Mesendoderm (in vitro differentiated cells): ENCODE measurements at regions not wholly inside any gene's neighbourhood (a gene's known extent, or its start where the extent isn't known, plus 50 kb on each side); places are given as distances from the start of the nearest gene placed in this dataset.
"Not testable (repeated sequence)": the region's sequence is repeated elsewhere in the genome, so short reads cannot be mapped to it uniquely, and the experiment has no call there.

Experiments used
- DNase-seq: peaks from one replicate; pipeline ENCODE4 v3.0.0; 2013
- H2AK5ac ChIP-seq: 2 replicates; pipeline ENCODE4 v1.6.1; 2013; ENCODE audit warnings: low read length, inconsistent platforms
- H2BK120ac ChIP-seq: 2 replicates; pipeline ENCODE4 v1.6.1; 2013; ENCODE audit warnings: low read depth, mild to moderate bottlenecking, low read length, moderate library complexity, mixed read lengths
- H2BK15ac ChIP-seq: replicated peaks from 2 replicates; pipeline ENCODE4 v1.6.1; 2013; ENCODE audit warnings: low read depth, mild to moderate bottlenecking, moderate library complexity
- H2BK5ac ChIP-seq: 2 replicates; pipeline ENCODE4 v1.6.1; 2013; ENCODE audit warnings: low read length, inconsistent platforms
- H3K18ac ChIP-seq: 2 replicates; pipeline ENCODE4 v1.6.1; 2013; ENCODE audit warnings: mild to moderate bottlenecking, low read length, mixed read lengths
- H3K23ac ChIP-seq: one replicate; pipeline ENCODE4 v1.6.1; 2013; ENCODE audit warnings: low read length
- H3K27ac ChIP-seq: 2 replicates; pipeline ENCODE4 v1.5.1; 2013; ENCODE audit warnings: low read depth, mild to moderate bottlenecking, inconsistent platforms, low read length, moderate library complexity
- H3K27me3 ChIP-seq: 2 replicates; pipeline ENCODE4 v1.6.1; 2013; ENCODE audit warnings: low read length, control low read depth, mild to moderate bottlenecking, inconsistent platforms; ENCODE audit not compliant: insufficient read depth, poor library complexity
- H3K36me3 ChIP-seq: 2 replicates; pipeline ENCODE4 v1.6.1; 2013; ENCODE audit warnings: low read length, inconsistent platforms; ENCODE audit not compliant: control insufficient read depth, insufficient read depth
- H3K4ac ChIP-seq: one replicate; pipeline ENCODE4 v1.6.1; 2013; ENCODE audit warnings: low read depth, mild to moderate bottlenecking, low read length, moderate library complexity
- H3K4me1 ChIP-seq: 2 replicates; pipeline ENCODE4 v1.6.1; 2013; ENCODE audit warnings: low read depth, low read length, inconsistent platforms; ENCODE audit not compliant: control insufficient read depth
- H3K4me2 ChIP-seq: 2 replicates; pipeline ENCODE4 v1.6.1; 2013; ENCODE audit warnings: low read length
- H3K4me3 ChIP-seq: 2 replicates; pipeline ENCODE4 v1.5.1; 2013; ENCODE audit warnings: mild to moderate bottlenecking, low read length
- H3K56ac ChIP-seq: one replicate; pipeline ENCODE4 v1.6.1; 2013; ENCODE audit warnings: low read length
- H3K79me1 ChIP-seq: 2 replicates; pipeline ENCODE4 v1.6.1; 2013; ENCODE audit warnings: low read length, inconsistent platforms
- H3K79me2 ChIP-seq: 2 replicates; pipeline ENCODE4 v1.6.1; 2013; ENCODE audit warnings: mild to moderate bottlenecking, low read length; ENCODE audit not compliant: control insufficient read depth, insufficient read depth
- H3K9ac ChIP-seq: 2 replicates; pipeline ENCODE4 v1.6.1; 2013; ENCODE audit warnings: low read length, inconsistent platforms
- H4K5ac ChIP-seq: one replicate; pipeline ENCODE4 v1.6.1; 2013; ENCODE audit warnings: low read length
- H4K8ac ChIP-seq: one replicate; pipeline ENCODE4 v1.6.1; 2013; ENCODE audit warnings: low read depth, mild to moderate bottlenecking, control low read depth, low read length, moderate library complexity
- WGBS: extraction: QIAGEN DNeasy Blood & Tissue Kit; methylation state at CpG from one replicate; pipeline ENCODE4 v1.1.7; 2013; ENCODE audit warnings: low lambda C conversion rate, missing lambda C conversion rate; ENCODE audit not compliant: insufficient coverage; ENCODE audit errors: extremely low coverage; 5-methylcytosine and 5-hydroxymethylcytosine counted together

DNA sequence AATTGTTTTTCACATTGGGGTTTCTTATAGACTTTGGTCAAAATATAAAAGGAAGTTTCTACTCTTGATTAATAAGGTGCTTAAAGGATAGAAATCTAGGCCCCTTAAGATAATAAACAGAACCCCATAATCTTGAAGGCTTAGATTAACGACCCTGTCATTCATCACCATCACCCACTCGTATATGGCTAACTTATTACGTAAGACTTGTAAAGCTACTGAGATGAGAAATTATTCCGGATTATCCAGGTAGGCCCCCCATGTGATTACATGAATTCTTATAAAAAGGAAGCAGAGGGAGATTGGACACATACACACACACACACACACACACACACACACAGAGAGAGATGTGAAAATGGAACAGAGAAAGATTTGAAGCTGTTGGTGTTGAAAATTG lies 1489.2 kb upstream of the TENM4 start:
- Histone ChIP-seq H3K27me3 (no peaks in the 10 kb centered on the region), H3K79me2 (no peaks in the 10 kb centered on the region), H3K23ac (no peak overlapping the region), H2BK5ac (no peak overlapping the region), H2AK5ac (no peak overlapping the region), H3K18ac (no peak overlapping the region), H3K4me3 (no peak overlapping the region), H4K8ac (no peak overlapping the region), H3K79me1 (no peaks in the 10 kb centered on the region), H3K56ac (no peak overlapping the region), H3K36me3 (no peaks in the 10 kb centered on the region), H3K9ac (no peak overlapping the region), H2BK120ac (no peak overlapping the region), H3K4ac (no peak overlapping the region), H3K4me1 (no peaks in the 10 kb centered on the region), H3K4me2 (no peak overlapping the region), H4K5ac (no peak overlapping the region), H2BK15ac (no peak overlapping the region), H3K27ac (no peak overlapping the region)
- no peak for DNase-seq
- WGBS, result no CpG with 5 or more reads among the region's 4 CpGs

DNA sequence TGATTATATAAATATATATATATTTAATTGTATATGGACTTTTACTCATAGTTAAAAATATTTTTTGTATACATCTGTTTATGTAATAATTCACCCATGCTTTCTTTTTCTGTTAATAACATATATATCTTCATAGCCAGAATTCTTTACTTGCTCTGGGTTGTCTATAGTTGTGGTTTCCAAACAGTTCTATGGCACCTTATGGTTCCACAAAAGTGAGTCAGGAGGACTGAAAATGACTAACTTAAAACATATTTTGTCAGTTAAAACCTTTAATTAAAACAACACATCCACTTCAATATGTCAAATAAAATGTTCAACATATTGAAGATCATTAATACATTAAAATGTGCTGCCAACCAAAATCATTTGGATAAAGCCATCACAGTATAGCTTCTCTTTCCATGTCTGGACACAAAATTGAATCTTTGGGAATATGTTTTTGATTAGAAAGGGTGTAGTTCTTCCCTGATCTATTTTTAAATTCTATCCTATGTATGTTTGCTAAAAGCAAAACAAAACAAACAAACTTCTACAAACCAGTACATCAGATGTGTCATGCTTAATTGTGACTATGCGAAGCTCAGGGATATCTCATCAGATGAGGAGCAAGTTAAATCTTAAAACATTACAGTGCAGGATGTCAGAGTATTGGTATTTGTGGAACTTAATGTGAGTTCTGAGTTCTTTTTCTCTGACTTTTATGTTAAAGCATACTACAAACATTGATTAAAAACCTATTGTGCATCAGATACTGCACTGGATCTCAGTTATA lies 1488.4 kb upstream of the TENM4 start:
- Histone ChIP-seq H4K8ac (no peak overlapping the region), H3K79me2 (no peaks in the 10 kb centered on the region), H2BK15ac (no peak overlapping the region), H3K36me3 (no peaks in the 10 kb centered on the region), H3K23ac (no peak overlapping the region), H3K9ac (no peak overlapping the region), H3K56ac (no peak overlapping the region), H2AK5ac (no peak overlapping the region), H2BK120ac (no peak overlapping the region), H3K4ac (no peak overlapping the region), H4K5ac (no peak overlapping the region), H3K18ac (no peak overlapping the region), H3K4me2 (no peak overlapping the region), H3K27me3 (no peaks in the 10 kb centered on the region), H3K79me1 (no peaks in the 10 kb centered on the region), H3K4me3 (no peak overlapping the region), H2BK5ac (no peak overlapping the region), H3K4me1 (no peaks in the 10 kb centered on the region), H3K27ac (no peak overlapping the region)
- no peak for DNase-seq
- WGBS, result no CpG with 5 or more reads among the region's 1 CpG

DNA sequence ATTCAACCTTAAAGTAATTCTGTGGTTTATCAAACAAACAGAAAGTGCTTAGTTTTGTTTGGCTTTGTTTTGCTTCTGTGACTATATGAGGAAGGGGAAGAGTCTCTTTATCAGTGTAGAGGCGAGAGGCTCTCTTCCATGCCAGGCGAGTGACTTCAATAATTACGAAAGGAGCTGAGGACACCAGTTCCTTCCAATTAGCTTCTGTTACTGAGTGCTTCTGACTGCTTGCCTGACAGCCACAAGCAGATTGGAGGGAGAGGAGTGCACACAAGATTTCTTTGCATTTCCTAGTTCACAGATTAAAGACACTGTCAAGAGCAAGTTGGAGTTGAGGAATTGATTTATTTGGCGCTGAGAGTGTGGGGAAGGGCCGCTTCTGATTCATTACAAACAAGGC lies 1484.5 kb upstream of the TENM4 start:
- no peak overlapping the region for H3K4me3 ChIP-seq
- H3K27me3 ChIP-seq, result no peaks in the 10 kb centered on the region
- H3K23ac ChIP-seq, result no peak overlapping the region
- no peaks in the 10 kb centered on the region for H3K79me1 ChIP-seq
- H3K4ac ChIP-seq, result no peak overlapping the region
- peak; percentile 1 for DNase-seq
- no peak overlapping the region for H3K9ac ChIP-seq
- no peaks in the 10 kb centered on the region for H3K4me1 ChIP-seq
- no peak overlapping the region for H4K8ac ChIP-seq
- H3K4me2 ChIP-seq, result no peak overlapping the region
- H3K18ac ChIP-seq, result no peak overlapping the region
- H4K5ac ChIP-seq, result no peak overlapping the region
- no CpG with 5 or more reads among the region's 5 CpGs for WGBS
- no peak overlapping the region for H3K27ac ChIP-seq
- no peak overlapping the region for H3K56ac ChIP-seq
- no peak overlapping the region for H2BK120ac ChIP-seq
- H2AK5ac ChIP-seq, result no peak overlapping the region
- H2BK15ac ChIP-seq, result no peak overlapping the region
- H2BK5ac ChIP-seq, result no peak overlapping the region
- no peaks in the 10 kb centered on the region for H3K36me3 ChIP-seq
- no peaks in the 10 kb centered on the region for H3K79me2 ChIP-seq

DNA sequence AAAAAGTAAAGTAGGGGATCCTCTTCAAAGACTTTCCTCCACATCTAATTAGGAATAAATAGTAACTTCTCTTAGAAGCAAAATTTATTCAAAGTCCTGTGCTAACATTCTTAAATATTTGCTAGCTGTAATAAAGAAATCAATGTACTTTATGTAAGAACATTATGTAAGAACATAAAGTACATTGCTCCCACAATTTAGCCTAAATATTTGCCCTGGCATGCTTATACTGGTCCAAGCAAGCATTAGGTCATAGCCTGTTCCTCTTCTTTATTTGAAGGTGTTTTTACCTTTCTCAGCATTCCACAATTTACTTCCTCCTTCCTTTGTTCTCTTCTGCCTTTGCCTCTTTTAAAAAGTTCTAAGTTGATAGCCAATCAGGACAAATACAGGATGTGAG lies 1480.5 kb upstream of the TENM4 start:
- H3K23ac ChIP-seq, H4K8ac ChIP-seq: not testable (repeated sequence)

DNA sequence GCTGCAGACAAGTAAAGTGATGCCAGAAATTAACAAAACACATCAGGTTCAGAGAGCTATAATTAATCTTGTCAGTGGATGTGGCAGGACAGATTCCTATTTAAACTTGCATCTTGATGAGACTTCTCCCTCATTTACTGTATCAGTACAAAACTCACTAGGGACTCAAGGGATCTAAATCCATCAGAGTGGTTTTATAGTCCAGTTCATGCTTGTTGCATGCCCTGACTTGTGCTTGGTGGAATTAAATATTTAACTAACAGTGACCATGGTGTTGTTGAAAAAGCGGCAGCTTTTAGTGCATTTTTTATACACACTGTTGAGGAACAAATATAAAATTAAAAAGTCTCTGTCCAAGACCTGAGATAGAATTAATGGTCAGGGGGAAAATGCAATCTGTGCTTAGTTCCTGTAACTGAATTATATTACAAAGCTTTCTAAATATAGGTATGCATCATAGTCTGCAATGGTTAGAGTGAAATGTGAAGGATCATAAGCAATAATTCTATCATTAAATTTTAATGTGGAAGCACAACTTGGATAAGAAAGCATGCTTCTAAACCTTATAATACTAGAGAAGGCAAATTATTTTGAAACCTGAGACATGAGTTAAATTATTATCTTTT lies 1475.5 kb upstream of the TENM4 start:
- WGBS, result no CpG with 5 or more reads among the region's 1 CpG
- Histone ChIP-seq H3K9ac (no peak overlapping the region), H2BK5ac (no peak overlapping the region), H3K56ac (no peak overlapping the region), H3K23ac (no peak overlapping the region), H2AK5ac (no peak overlapping the region), H2BK15ac (no peak overlapping the region), H3K4ac (no peak overlapping the region), H3K4me2 (no peak overlapping the region), H3K4me1 (no peaks in the 10 kb centered on the region), H4K8ac (no peak overlapping the region), H4K5ac (no peak overlapping the region), H3K79me2 (no peaks in the 10 kb centered on the region), H3K27ac (no peak overlapping the region), H3K79me1 (no peaks in the 10 kb centered on the region), H3K18ac (no peak overlapping the region), H3K27me3 (no peaks in the 10 kb centered on the region), H2BK120ac (no peak overlapping the region), H3K4me3 (no peak overlapping the region), H3K36me3 (no peaks in the 10 kb centered on the region)
- DNase-seq, result no peak

More for the DNA sequence above, 1480.5 kb upstream of the TENM4 start:
- H3K4ac ChIP-seq, H3K79me1 ChIP-seq, H2BK5ac ChIP-seq, H3K36me3 ChIP-seq, H3K79me2 ChIP-seq, H2AK5ac ChIP-seq, H3K27ac ChIP-seq, H2BK120ac ChIP-seq, DNase-seq, H4K5ac ChIP-seq, H3K4me3 ChIP-seq, H3K4me2 ChIP-seq, H3K18ac ChIP-seq, H3K4me1 ChIP-seq, H3K9ac ChIP-seq, H3K27me3 ChIP-seq, H3K56ac ChIP-seq, H2BK15ac ChIP-seq: not testable (repeated sequence)

DNA sequence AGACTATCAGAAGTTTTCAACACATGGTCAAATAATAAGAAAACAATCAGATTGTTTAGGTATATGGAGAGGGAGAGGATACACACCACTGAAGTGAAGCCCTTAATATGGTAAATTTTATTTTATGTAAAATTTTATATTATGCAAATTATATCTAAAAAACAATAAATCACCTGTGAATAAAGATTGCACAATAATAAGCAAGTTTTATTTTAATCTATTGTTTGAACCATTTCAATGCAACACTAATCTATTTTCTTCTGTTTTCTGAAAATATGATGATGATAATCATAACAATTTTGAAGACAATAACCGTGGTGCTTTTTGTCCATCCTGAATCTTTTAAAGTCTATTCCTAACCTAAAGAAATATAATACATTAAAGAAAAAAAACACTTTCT lies 1473.5 kb upstream of the TENM4 start:
- no peak overlapping the region for H3K4me3 ChIP-seq
- H3K27ac ChIP-seq, result no peak overlapping the region
- H3K36me3 ChIP-seq, result no peaks in the 10 kb centered on the region
- H3K23ac ChIP-seq, result no peak overlapping the region
- H3K9ac ChIP-seq, result no peak overlapping the region
- no peak overlapping the region for H3K4ac ChIP-seq
- H3K27me3 ChIP-seq, result no peaks in the 10 kb centered on the region
- H3K18ac ChIP-seq, result no peak overlapping the region
- H3K4me2 ChIP-seq, result no peak overlapping the region
- H3K56ac ChIP-seq, result no peak overlapping the region
- H2BK15ac ChIP-seq, result no peak overlapping the region
- no peak overlapping the region for H4K5ac ChIP-seq
- no peaks in the 10 kb centered on the region for H3K79me2 ChIP-seq
- no peak overlapping the region for H2AK5ac ChIP-seq
- WGBS, result no CpG with 5 or more reads among the region's 1 CpG
- H3K79me1 ChIP-seq, result no peaks in the 10 kb centered on the region
- no peak overlapping the region for H2BK120ac ChIP-seq
- no peaks in the 10 kb centered on the region for H3K4me1 ChIP-seq
- H4K8ac ChIP-seq, result no peak overlapping the region
- H2BK5ac ChIP-seq, result no peak overlapping the region
- DNase-seq, result no peak
